ENCODE measurements at regions not wholly inside any gene's neighbourhood (a gene's known extent, or its start where the extent isn't known, plus 50 kb on each side); places are given as distances from the start of the nearest gene placed in this dataset.

DNA sequence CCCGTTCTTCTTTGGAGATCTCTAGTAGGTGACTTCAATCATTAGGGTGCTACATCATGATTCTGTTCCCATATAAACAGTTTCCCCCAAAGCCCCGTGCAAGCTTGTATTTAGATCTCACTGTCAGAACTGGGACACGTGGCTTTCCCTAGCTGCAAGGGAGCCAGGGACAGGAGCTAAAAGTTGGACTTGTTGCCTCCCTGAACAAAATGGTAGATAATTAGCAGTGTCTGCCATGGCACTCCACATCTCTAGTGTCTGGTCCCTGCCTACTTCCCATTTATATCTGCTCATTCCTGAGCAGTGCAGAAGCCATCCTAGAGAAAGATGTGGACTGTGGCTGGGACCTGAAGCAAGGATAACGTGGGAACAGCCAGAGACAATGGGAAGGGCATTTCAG lies 76.6 kb upstream of the FGFR2 start:
- TF ChIP-seq, protein P1, sequence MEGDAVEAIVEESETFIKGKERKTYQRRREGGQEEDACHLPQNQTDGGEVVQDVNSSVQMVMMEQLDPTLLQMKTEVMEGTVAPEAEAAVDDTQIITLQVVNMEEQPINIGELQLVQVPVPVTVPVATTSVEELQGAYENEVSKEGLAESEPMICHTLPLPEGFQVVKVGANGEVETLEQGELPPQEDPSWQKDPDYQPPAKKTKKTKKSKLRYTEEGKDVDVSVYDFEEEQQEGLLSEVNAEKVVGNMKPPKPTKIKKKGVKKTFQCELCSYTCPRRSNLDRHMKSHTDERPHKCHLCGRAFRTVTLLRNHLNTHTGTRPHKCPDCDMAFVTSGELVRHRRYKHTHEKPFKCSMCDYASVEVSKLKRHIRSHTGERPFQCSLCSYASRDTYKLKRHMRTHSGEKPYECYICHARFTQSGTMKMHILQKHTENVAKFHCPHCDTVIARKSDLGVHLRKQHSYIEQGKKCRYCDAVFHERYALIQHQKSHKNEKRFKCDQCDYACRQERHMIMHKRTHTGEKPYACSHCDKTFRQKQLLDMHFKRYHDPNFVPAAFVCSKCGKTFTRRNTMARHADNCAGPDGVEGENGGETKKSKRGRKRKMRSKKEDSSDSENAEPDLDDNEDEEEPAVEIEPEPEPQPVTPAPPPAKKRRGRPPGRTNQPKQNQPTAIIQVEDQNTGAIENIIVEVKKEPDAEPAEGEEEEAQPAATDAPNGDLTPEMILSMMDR (optimal IDR thresholded peaks at IDR 0.05 in 1 of 3, IDR thresholded peaks at IDR 0.05 in 1 of 3, conservative IDR thresholded peaks at IDR 0.05 in 1 of 3; ENCODE audit: extremely low read depth in 1 of 3, insufficient read depth in 2 of 3, low read length in 3 of 3): no peak
- TF ChIP-seq EZH2 (IDR thresholded peaks at IDR 0.05; ENCODE audit: low read length): no peak

All from keratinocyte (primary cell).